DND-41 (cell line): ENCODE measurements at regions not wholly inside any gene's neighbourhood (a gene's known extent, or its start where the extent isn't known, plus 50 kb on each side); places are given as distances from the start of the nearest gene placed in this dataset.

Experiments
- EZH2 ChIP-seq: IDR thresholded peaks from 3 replicates; pipeline ENCODE4 v1.6.1; 2012; ENCODE audit warnings: borderline replicate concordance, low read depth, mild to moderate bottlenecking, moderate library complexity, low read length, inconsistent platforms; ENCODE audit not compliant: severe bottlenecking
- TF ChIP-seq, protein P1 (sequence below): IDR thresholded peaks from 2 replicates; pipeline ENCODE4 v1.5.1; 2012; ENCODE audit warnings: borderline replicate concordance, low read length, moderate library complexity, mild to moderate bottlenecking; ENCODE audit not compliant: poor library complexity, severe bottlenecking; ENCODE audit errors: extremely low read depth

DNA sequence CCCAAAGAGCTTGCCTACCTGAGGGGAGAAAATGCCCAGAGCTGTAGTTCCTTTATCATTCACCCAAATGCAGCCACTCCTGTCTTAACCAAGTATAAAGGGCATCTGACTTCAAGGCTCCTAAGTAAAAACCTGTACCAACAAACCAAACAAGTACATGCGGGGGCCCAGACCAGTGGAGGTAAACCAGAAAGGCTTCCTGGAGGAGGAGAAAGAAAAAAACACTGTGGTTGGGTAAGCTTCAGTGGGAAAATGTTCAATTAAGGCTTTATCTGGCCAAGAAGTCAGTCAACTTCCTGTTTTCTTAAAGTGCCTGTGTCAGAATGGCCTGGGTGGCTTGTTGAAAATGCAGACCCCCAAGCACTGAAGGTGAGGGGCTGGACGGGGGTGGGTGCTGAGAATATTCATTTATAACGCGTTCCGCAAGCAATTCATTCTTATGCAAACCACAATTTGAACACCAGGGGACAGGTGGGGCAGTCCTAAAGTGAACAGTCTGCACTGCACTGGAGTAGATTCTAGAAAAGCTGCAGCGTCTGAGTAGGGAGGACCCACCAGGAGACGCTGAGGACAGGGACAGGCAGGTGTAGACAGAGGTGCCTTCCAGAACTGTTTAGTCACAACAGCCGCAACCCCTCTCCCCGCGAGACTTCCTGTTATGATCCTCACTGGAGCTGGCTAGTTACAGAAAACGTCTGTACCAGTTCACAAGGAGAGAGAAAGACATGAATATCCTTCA is 467.1 kb downstream of the SOX9 start:
- TF ChIP-seq, protein P1, sequence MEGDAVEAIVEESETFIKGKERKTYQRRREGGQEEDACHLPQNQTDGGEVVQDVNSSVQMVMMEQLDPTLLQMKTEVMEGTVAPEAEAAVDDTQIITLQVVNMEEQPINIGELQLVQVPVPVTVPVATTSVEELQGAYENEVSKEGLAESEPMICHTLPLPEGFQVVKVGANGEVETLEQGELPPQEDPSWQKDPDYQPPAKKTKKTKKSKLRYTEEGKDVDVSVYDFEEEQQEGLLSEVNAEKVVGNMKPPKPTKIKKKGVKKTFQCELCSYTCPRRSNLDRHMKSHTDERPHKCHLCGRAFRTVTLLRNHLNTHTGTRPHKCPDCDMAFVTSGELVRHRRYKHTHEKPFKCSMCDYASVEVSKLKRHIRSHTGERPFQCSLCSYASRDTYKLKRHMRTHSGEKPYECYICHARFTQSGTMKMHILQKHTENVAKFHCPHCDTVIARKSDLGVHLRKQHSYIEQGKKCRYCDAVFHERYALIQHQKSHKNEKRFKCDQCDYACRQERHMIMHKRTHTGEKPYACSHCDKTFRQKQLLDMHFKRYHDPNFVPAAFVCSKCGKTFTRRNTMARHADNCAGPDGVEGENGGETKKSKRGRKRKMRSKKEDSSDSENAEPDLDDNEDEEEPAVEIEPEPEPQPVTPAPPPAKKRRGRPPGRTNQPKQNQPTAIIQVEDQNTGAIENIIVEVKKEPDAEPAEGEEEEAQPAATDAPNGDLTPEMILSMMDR: no peak
- no peak for TF ChIP-seq EZH2
